T-cell (primary cell): ENCODE measurements at regions not wholly inside any gene's neighbourhood (a gene's known extent, or its start where the extent isn't known, plus 50 kb on each side); places are given as distances from the start of the nearest gene placed in this dataset.

Source experiments
- ATAC-seq, 4 experiments: fragments of 200-7000 bp in 3 of 4; fragments of 150-1000 bp in 1 of 4; cut with Tn5 transposase; replicated peaks in 1 of 4; 1 replicate in 3 of 4; 2 replicates in 1 of 4; pipeline ENCODE4 v1.10.0; 2021; ENCODE audit warnings: moderate library complexity in 3 of 4, mild to moderate bottlenecking in 2 of 4, moderate number of reproducible peaks in 1 of 4
- CTCF ChIA-PET, 2 donors: fragments of 300-600 bp; sonication (Branson Sonifier 250); formaldehyde crosslinking; loops; one replicate each; lab custom pipeline; 2022; ENCODE audit warnings: antibody characterized with exemption in 2 of 2; lab: Charles Lee
- POLR2A ChIA-PET, 2 donors: fragments of 300-600 bp; sonication (Branson Sonifier 250); formaldehyde crosslinking; loops; one replicate each; lab custom pipeline; 2022; ENCODE audit warnings: antibody characterized with exemption in 2 of 2; lab: Charles Lee
- DNase-seq, 35 experiments: peaks; one replicate each; pipeline versions ENCODE4 v3.0.0 to v3.0.0-alpha.2; 2013 to 2023
- H3K27ac ChIP-seq: one replicate; pipeline ENCODE4 v1.5.1; 2013; ENCODE audit warnings: low read length
- H3K27me3 ChIP-seq, 2 experiments: replicated peaks in 1 of 2; 1 replicate in 1 of 2; 2 replicates in 1 of 2; pipeline versions ENCODE4 v1.6.1 to v1.7.0; 2013; ENCODE audit warnings: low read length in 1 of 2, mixed read lengths in 1 of 2; ENCODE audit not compliant: control insufficient read depth in 2 of 2, insufficient read depth in 2 of 2; ENCODE audit errors: extremely low read depth in 1 of 2
- H3K36me3 ChIP-seq, 2 donors: 1 replicate in 1 of 2; 2 replicates in 1 of 2; pipeline versions ENCODE4 v1.6.1 to v1.7.0; 2013; ENCODE audit warnings: low read length in 1 of 2; ENCODE audit not compliant: control insufficient read depth in 2 of 2, insufficient read depth in 1 of 2; ENCODE audit errors: extremely low read depth in 1 of 2
- H3K4me1 ChIP-seq, 2 experiments: 1 replicate in 1 of 2; 2 replicates in 1 of 2; pipeline versions ENCODE4 v1.6.1 to v1.7.0; 2013; ENCODE audit warnings: low read length in 2 of 2, mixed read lengths in 1 of 2; ENCODE audit not compliant: insufficient read depth in 2 of 2, control insufficient read depth in 1 of 2; ENCODE audit errors: extremely low read depth in 1 of 2
- H3K4me3 ChIP-seq, 2 donors: 1 replicate in 1 of 2; 2 replicates in 1 of 2; pipeline versions ENCODE4 v1.5.1 to v1.7.0; 2013; ENCODE audit warnings: mild to moderate bottlenecking in 2 of 2, low read length in 1 of 2, moderate library complexity in 1 of 2; ENCODE audit not compliant: control insufficient read depth in 1 of 2; ENCODE audit errors: extremely low read depth in 1 of 2
- H3K9me3 ChIP-seq: 2 replicates; pipeline ENCODE4 v1.7.0; 2013
- H3K27ac Mint-ChIP-seq, 2 donors: one replicate each; pipeline ENCODE4 v1.8.0; 2020 to 2021; ENCODE audit warnings: mild to moderate bottlenecking in 2 of 2, mixed read lengths in 2 of 2
- H3K27me3 Mint-ChIP-seq, 2 donors: one replicate each; pipeline ENCODE4 v1.8.0; 2021 to 2022; ENCODE audit warnings: mixed read lengths in 2 of 2
- H3K36me3 Mint-ChIP-seq: one replicate; pipeline ENCODE4 v1.8.0; 2021; ENCODE audit warnings: mixed read lengths
- H3K4me1 Mint-ChIP-seq, 3 donors: one replicate each; pipeline ENCODE4 v1.8.0; 2020 to 2022; ENCODE audit warnings: mixed read lengths in 3 of 3, mild to moderate bottlenecking in 1 of 3
- H3K4me3 Mint-ChIP-seq, 3 donors: one replicate each; pipeline ENCODE4 v1.8.0; 2020 to 2022; ENCODE audit warnings: mild to moderate bottlenecking in 3 of 3, mixed read lengths in 3 of 3, moderate library complexity in 3 of 3
- H3K9me3 Mint-ChIP-seq, 3 donors: one replicate each; pipeline ENCODE4 v1.8.0; 2020 to 2022; ENCODE audit warnings: mixed read lengths in 3 of 3
- WGBS: methylation state at CpG from one replicate; pipeline ENCODE4 v1.1.5; 2013; ENCODE audit warnings: missing lambda C conversion rate; ENCODE audit not compliant: insufficient coverage; 5-methylcytosine and 5-hydroxymethylcytosine counted together

DNA sequence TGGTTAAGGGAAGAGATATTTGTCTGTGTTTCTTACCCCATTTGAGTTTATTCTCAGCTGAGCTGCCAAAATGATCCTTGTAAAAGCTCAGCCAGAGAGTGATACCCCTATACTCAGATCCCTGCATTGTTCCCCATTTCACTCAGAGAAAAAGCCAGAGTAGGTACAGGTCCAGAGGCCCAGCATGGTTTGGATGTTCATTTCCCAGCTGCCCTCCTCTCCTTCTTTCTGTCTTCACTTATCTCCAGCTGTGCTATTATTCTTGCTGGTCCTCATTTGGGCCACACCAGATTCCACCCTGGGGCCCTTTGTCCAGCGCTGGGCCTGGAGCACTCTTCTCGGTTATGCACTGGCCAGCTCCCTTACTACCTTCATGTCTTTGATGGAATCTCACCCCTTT lies 187.7 kb downstream of the CHRM3 start:
- H3K27ac ChIP-seq = no peak overlapping the region
- H3K9me3 Mint-ChIP-seq = no peaks in the 10 kb centered on the region
- H3K27me3 ChIP-seq = no peaks in the 10 kb centered on the region
- ChIA-PET POLR2A (no interaction called here), CTCF (interaction anchor here in 1 of 2 donors (0.6 kb wide), 1 partner anchor 42 kb away, joined by 4 read pairs; no protein-coding TSS in a partner anchor)
- H3K36me3 ChIP-seq = no peaks in the 10 kb centered on the region
- 100% methylated on average over 2 of the region's 2 CpGs for WGBS
- H3K4me3 Mint-ChIP-seq = no peak overlapping the region
- H3K4me1 Mint-ChIP-seq = peaks cover 0 to 4% (median 2%) of the 10 kb centered on the region in 3 donors
- H3K4me3 ChIP-seq = no peak overlapping the region
- ATAC-seq (no peak), DNase-seq (no peak)
- no peaks in the 10 kb centered on the region for H3K36me3 Mint-ChIP-seq
- no peaks in the 10 kb centered on the region for H3K27me3 Mint-ChIP-seq
- H3K9me3 ChIP-seq = no peaks in the 10 kb centered on the region
- no peak overlapping the region for H3K27ac Mint-ChIP-seq
- H3K4me1 ChIP-seq = no peaks in the 10 kb centered on the region

DNA sequence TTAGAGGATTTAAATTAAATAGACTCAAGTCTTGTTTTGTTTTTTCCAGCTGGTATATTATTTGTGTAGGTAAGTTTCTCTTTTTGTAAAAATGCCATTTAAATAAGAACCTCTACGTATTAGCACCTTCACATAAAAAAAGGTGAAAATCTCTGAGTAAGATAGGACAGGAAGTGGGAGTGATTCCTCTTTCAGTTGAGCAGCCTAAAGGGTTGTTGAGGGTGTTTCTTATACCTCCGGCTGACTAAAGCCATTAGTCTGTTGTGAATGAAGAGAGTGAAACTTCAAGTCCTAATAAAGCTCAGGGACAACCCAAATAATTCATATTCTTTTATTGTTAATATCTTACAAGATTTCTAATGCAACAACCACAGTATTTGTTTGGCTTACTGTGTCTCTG lies 188.7 kb downstream of the CHRM3 start:
- no peak overlapping the region for H3K4me3 Mint-ChIP-seq
- no peaks in the 10 kb centered on the region for H3K9me3 Mint-ChIP-seq
- DNase-seq = no peak
- H3K27ac ChIP-seq = no peak overlapping the region
- no peaks in the 10 kb centered on the region for H3K4me1 ChIP-seq
- H3K36me3 ChIP-seq = no peaks in the 10 kb centered on the region
- H3K27ac Mint-ChIP-seq = no peak overlapping the region
- H3K9me3 ChIP-seq = no peaks in the 10 kb centered on the region
- ChIA-PET POLR2A (no interaction called here), CTCF (no interaction called here)
- WGBS = no CpG with 5 or more reads among the region's 2 CpGs
- H3K36me3 Mint-ChIP-seq = no peaks in the 10 kb centered on the region
- H3K27me3 Mint-ChIP-seq = peaks cover 0 to 4% of the 10 kb centered on the region in 2 donors
- H3K27me3 ChIP-seq = no peaks in the 10 kb centered on the region
- no peak for ATAC-seq
- H3K4me1 Mint-ChIP-seq = peaks cover 0 to 4% (median 2%) of the 10 kb centered on the region in 3 donors
- no peak overlapping the region for H3K4me3 ChIP-seq

DNA sequence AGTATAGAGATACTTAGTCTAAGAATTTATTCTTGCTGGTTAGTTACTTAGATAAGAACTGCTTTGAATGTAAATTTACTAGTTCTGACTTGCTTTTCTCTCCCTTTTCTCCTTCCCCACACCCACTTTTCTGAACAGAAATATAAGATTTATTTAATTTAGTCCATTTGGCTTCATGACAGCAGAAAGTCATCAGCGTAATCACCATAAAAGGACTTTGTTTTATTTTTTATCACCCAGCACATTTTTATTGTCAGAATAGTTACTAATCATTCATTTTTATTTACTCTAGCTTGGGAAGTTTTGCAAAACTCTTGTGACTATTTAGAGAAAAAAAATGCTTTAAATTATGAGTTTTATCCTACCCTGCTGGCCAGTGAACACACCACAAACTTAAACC lies 197.2 kb downstream of the CHRM3 start:
- ATAC-seq (no peak), DNase-seq (no peak)
- Histone ChIP-seq H3K27ac (no peak overlapping the region), H3K4me1 (peaks cover 0 to 6% of the 10 kb centered on the region in 2 experiments), H3K4me3 (no peak overlapping the region), H3K27me3 (no peaks in the 10 kb centered on the region), H3K9me3 (no peaks in the 10 kb centered on the region), H3K36me3 (no peaks in the 10 kb centered on the region)
- ChIA-PET POLR2A (interaction anchor here in 1 of 2 donors (0.5 kb wide), 1 partner anchor 16 kb away, joined by 3 read pairs; no protein-coding TSS in a partner anchor), CTCF (interaction anchor here in 1 of 2 donors (0.6 to 1.0 kb wide), 2 partner anchors 140 to 314 kb away, joined by 3 to 4 read pairs; no protein-coding TSS in a partner anchor)
- Mint-ChIP-seq H3K4me1 (peaks cover 11 to 15% (median 13%) of the 10 kb centered on the region in 3 donors), H3K9me3 (no peaks in the 10 kb centered on the region), H3K27ac (no peak overlapping the region), H3K4me3 (no peak overlapping the region), H3K27me3 (peaks cover 3 to 13% of the 10 kb centered on the region in 2 donors), H3K36me3 (no peaks in the 10 kb centered on the region)
- WGBS = no CpG with 5 or more reads among the region's 1 CpG

DNA sequence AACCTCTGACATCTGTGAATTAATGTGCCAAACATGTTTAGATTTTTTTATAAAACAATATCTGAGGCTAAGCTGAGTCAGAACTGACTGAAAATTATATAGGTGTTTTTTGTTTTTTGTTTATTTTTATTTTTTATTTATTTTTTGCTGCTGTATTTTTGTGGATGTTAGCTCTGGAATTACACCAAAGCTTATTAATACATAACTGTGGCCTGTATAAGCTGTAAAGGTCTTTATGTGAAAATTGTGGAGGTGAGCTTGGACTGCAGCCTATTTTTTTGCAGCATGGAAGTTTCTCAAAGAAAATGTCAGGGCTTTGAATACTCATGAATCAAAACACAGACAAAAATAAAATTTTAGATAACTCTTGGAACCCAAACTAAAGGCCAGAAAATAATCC lies 199.8 kb downstream of the CHRM3 start:
- Histone ChIP-seq H3K27me3 (no peaks in the 10 kb centered on the region), H3K9me3 (no peaks in the 10 kb centered on the region), H3K36me3 (no peaks in the 10 kb centered on the region), H3K4me3 (no peak overlapping the region), H3K4me1 (peaks cover 0 to 6% of the 10 kb centered on the region in 2 experiments), H3K27ac (no peak overlapping the region)
- ChIA-PET POLR2A (no interaction called here), CTCF (interaction anchor here (1.0 to 2.3 kb wide), 4 partner anchors 216 to 461 kb away, joined by 3 to 11 read pairs (median 4); no protein-coding TSS in a partner anchor)
- no peak overlapping the region for H3K27ac Mint-ChIP-seq
- H3K4me3 Mint-ChIP-seq = no peak overlapping the region
- peaks cover 3 to 7% of the 10 kb centered on the region in 2 donors for H3K27me3 Mint-ChIP-seq
- H3K36me3 Mint-ChIP-seq = no peaks in the 10 kb centered on the region
- H3K4me1 Mint-ChIP-seq = peaks cover 11 to 15% (median 13%) of the 10 kb centered on the region in 3 donors
- no peaks in the 10 kb centered on the region for H3K9me3 Mint-ChIP-seq
- DNase-seq (no peak), ATAC-seq (no peak)

DNA sequence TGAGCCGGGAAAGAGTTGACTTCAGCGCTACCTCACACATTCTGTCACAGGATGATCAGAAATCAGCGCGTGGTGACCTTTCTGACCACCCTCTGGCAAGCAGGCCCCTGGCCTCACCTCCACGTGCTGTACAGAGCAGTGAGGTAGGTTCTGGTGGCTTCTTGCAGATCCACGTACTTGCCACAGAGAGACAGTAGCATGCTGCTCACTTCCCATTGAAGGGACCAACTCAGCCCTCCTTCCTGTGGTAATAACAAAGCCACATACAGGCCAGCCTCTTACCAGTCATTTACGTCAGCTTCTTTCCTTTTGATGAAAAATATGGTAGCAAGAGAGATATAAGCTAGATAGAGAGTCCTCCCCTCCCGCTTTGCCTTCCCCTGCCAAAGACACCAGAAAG lies 200.7 kb downstream of the CHRM3 start:
- ATAC-seq (peak; percentile 77 to 99 (median 92)), DNase-seq (peak in 32 of 35 experiments; percentile 7 to 63 (median 27))
- H3K4me1 ChIP-seq = peaks cover 0 to 6% of the 10 kb centered on the region in 2 experiments
- Mint-ChIP-seq H3K9me3 (no peaks in the 10 kb centered on the region), H3K4me1 (peaks cover 11 to 15% (median 13%) of the 10 kb centered on the region in 3 donors), H3K4me3 (no peak overlapping the region), H3K27ac (peak overlapping the region in 1 of 2 donors; percentile 73), H3K36me3 (no peaks in the 10 kb centered on the region), H3K27me3 (peaks cover 3 to 7% of the 10 kb centered on the region in 2 donors)
- no CpG with 5 or more reads among the region's 8 CpGs for WGBS
- ChIA-PET POLR2A (interaction anchor here in 1 of 2 donors (0.6 kb wide), 2 partner anchors 215 to 1038 kb away, joined by 3 read pairs; no protein-coding TSS in a partner anchor), CTCF (interaction anchor here (0.6 to 2.3 kb wide), 6 partner anchors 14 to 462 kb away, joined by 3 to 11 read pairs (median 4); no protein-coding TSS in a partner anchor)
- no peak overlapping the region for H3K4me3 ChIP-seq
- H3K27ac ChIP-seq = no peak overlapping the region
- H3K27me3 ChIP-seq = no peaks in the 10 kb centered on the region
- no peaks in the 10 kb centered on the region for H3K36me3 ChIP-seq
- H3K9me3 ChIP-seq = no peaks in the 10 kb centered on the region

DNA sequence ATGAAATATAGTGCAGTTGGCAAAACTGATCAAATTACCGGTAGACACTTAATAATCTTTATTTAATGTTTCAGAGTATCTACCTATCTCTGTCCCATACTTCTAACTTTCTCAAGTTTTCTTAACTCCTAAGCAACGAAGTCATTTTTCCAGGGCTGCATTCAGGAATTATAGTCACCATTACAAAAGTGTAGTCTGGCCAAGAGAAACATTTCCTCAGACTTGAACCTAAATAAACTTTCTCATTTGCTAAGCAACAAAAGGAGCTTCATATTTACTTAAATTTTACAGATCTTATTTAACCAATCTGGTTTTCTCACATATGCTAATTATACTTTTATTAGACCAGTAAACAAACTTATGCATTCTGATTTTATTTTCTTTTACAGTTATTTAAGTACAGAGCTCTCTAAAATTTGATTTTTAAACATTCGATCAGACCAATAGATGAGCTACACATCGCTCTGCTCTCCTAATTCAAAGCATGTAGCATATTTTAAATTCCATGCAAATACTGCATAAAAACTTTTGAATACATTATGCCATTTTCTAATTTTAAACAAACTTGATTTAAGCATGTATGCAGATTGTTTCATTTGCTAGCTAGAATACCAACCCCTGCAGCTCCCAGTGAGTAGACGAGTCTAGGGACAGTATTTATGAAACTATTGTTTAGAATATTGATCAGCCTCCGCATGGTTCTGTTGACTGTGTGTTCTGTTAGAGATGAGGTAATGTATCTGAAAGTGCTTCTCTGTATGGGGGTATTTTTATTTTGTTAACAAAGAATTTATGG lies 201.4 kb downstream of the CHRM3 start:
- Histone ChIP-seq H3K4me3 (no peak overlapping the region), H3K9me3 (no peaks in the 10 kb centered on the region), H3K4me1 (peaks cover 0 to 6% of the 10 kb centered on the region in 2 experiments), H3K36me3 (no peaks in the 10 kb centered on the region), H3K27ac (no peak overlapping the region), H3K27me3 (no peaks in the 10 kb centered on the region)
- peaks cover 2% of the 10 kb centered on the region in 2 donors for H3K27me3 Mint-ChIP-seq
- CTCF ChIA-PET = interaction anchor here (0.8 to 2.3 kb wide), 4 partner anchors 13 to 310 kb away, joined by 3 to 11 read pairs (median 4); no protein-coding TSS in a partner anchor
- no peak overlapping the region for H3K4me3 Mint-ChIP-seq
- H3K9me3 Mint-ChIP-seq = no peaks in the 10 kb centered on the region
- ATAC-seq (no peak), DNase-seq (no peak)
- H3K4me1 Mint-ChIP-seq = peaks cover 11 to 15% (median 13%) of the 10 kb centered on the region in 3 donors
- 83% methylated on average over 2 of the region's 6 CpGs for WGBS
- POLR2A ChIA-PET = interaction anchor here in 1 of 2 donors (0.6 kb wide), 2 partner anchors 215 to 1039 kb away, joined by 3 read pairs; no protein-coding TSS in a partner anchor
- H3K36me3 Mint-ChIP-seq = no peaks in the 10 kb centered on the region
- H3K27ac Mint-ChIP-seq = peak overlapping the region in 1 of 2 donors; percentile 73
